ENCODE measurements at regions not wholly inside any gene's neighbourhood (a gene's known extent, or its start where the extent isn't known, plus 50 kb on each side); places are given as distances from the start of the nearest gene placed in this dataset.

GRCh38 chr4:101458473-101458872 lies 111.1 kb upstream of the PPP3CA start:
- DNase-seq (no peak), ATAC-seq (ENCODE audit: insufficient read depth, low FRiP score) (no peak)
- Histone ChIP-seq H3K27ac (ENCODE audit: low read depth in 1 of 2, low read length in 1 of 2) (no peak overlapping the region), H3K27me3 (ENCODE audit: control insufficient read depth in 3 of 3, insufficient read depth in 3 of 3, low read length in 2 of 3) (no peaks in the 10 kb centered on the region), H3K36me3 (ENCODE audit: control insufficient read depth in 4 of 4, insufficient read depth in 4 of 4, low read length in 4 of 4) (no peaks in the 10 kb centered on the region), H3K9me3 (ENCODE audit: control insufficient read depth in 4 of 4, insufficient read depth in 3 of 4, low read length in 3 of 4) (peaks cover 0 to 7% (median 3%) of the 10 kb centered on the region in 4 donors), H3K4me1 (ENCODE audit: control insufficient read depth in 5 of 5, insufficient read depth in 5 of 5, low read length in 5 of 5) (no peaks in the 10 kb centered on the region), H3K4me3 (no peak overlapping the region), H3K9ac (ENCODE audit: insufficient read depth in 1 of 2, low read length in 2 of 2) (no peak overlapping the region)
- TF ChIP-seq CTCF (IDR thresholded peaks at IDR 0.05; ENCODE audit: control extremely low read depth, extremely low read depth): no peak
- 90 to 93% methylated on average over 5 of the region's 5 CpGs for WGBS, 2 donors

- ATAC-seq (ENCODE audit: insufficient read depth, low FRiP score) (no peak), DNase-seq (no peak)
- 81 to 87% methylated on average over 1 of the region's 1 CpG for WGBS, 2 donors
- no peak for TF ChIP-seq CTCF (IDR thresholded peaks at IDR 0.05; ENCODE audit: control extremely low read depth, extremely low read depth)
- Histone ChIP-seq H3K36me3 (ENCODE audit: control insufficient read depth in 4 of 4, insufficient read depth in 4 of 4, low read length in 4 of 4) (no peaks in the 10 kb centered on the region), H3K27ac (ENCODE audit: low read depth in 1 of 2, low read length in 1 of 2) (no peak overlapping the region), H3K27me3 (ENCODE audit: control insufficient read depth in 3 of 3, insufficient read depth in 3 of 3, low read length in 2 of 3) (no peaks in the 10 kb centered on the region), H3K4me3 (no peak overlapping the region), H3K9ac (ENCODE audit: insufficient read depth in 1 of 2, low read length in 2 of 2) (no peak overlapping the region), H3K9me3 (ENCODE audit: control insufficient read depth in 4 of 4, insufficient read depth in 3 of 4, low read length in 3 of 4) (no peaks in the 10 kb centered on the region), H3K4me1 (ENCODE audit: control insufficient read depth in 5 of 5, insufficient read depth in 5 of 5, low read length in 5 of 5) (no peaks in the 10 kb centered on the region)
These were observed 103.8 kb upstream of the PPP3CA start for GRCh38 chr4:101451086-101451485.

GRCh38 chr4:101441446-101441845 lies 94.1 kb upstream of the PPP3CA start:
- H3K27me3 ChIP-seq (ENCODE audit: control insufficient read depth in 3 of 3, insufficient read depth in 3 of 3, low read length in 2 of 3): no peaks in the 10 kb centered on the region
- no peak overlapping the region for H3K9ac ChIP-seq (ENCODE audit: insufficient read depth in 1 of 2, low read length in 2 of 2)
- WGBS, 2 donors: 87 to 89% methylated on average over 3 of the region's 3 CpGs
- no peak for ATAC-seq (ENCODE audit: insufficient read depth, low FRiP score)
- H3K4me1 ChIP-seq (ENCODE audit: control insufficient read depth in 5 of 5, insufficient read depth in 5 of 5, low read length in 5 of 5): no peaks in the 10 kb centered on the region
- no peak overlapping the region for H3K27ac ChIP-seq (ENCODE audit: low read depth in 1 of 2, low read length in 1 of 2)
- H3K4me3 ChIP-seq: no peak overlapping the region
- no peak for DNase-seq
- no peaks in the 10 kb centered on the region for H3K9me3 ChIP-seq (ENCODE audit: control insufficient read depth in 4 of 4, insufficient read depth in 3 of 4, low read length in 3 of 4)
- no peaks in the 10 kb centered on the region for H3K36me3 ChIP-seq (ENCODE audit: control insufficient read depth in 4 of 4, insufficient read depth in 4 of 4, low read length in 4 of 4)
- TF ChIP-seq CTCF (IDR thresholded peaks at IDR 0.05; ENCODE audit: control extremely low read depth, extremely low read depth): no peak

- Histone ChIP-seq H3K4me1 (ENCODE audit: control insufficient read depth in 5 of 5, insufficient read depth in 5 of 5, low read length in 5 of 5) (no peaks in the 10 kb centered on the region), H3K4me3 (no peak overlapping the region), H3K36me3 (ENCODE audit: control insufficient read depth in 4 of 4, insufficient read depth in 4 of 4, low read length in 4 of 4) (no peaks in the 10 kb centered on the region), H3K27ac (ENCODE audit: low read depth in 1 of 2, low read length in 1 of 2) (no peak overlapping the region), H3K27me3 (ENCODE audit: control insufficient read depth in 3 of 3, insufficient read depth in 3 of 3, low read length in 2 of 3) (no peaks in the 10 kb centered on the region), H3K9me3 (ENCODE audit: control insufficient read depth in 4 of 4, insufficient read depth in 3 of 4, low read length in 3 of 4) (no peaks in the 10 kb centered on the region), H3K9ac (ENCODE audit: insufficient read depth in 1 of 2, low read length in 2 of 2) (no peak overlapping the region)
- ATAC-seq (ENCODE audit: insufficient read depth, low FRiP score) (no peak), DNase-seq (no peak)
- 82 to 83% methylated on average over 2 of the region's 2 CpGs for whole genome bisulfite sequencing, 2 donors
- no peak for TF ChIP-seq CTCF (IDR thresholded peaks at IDR 0.05; ENCODE audit: control extremely low read depth, extremely low read depth)
These were observed 92.6 kb upstream of the PPP3CA start for GRCh38 chr4:101439926-101440325.

Data from lung (tissue), 11 donors.